Endothelial cell of umbilical vein (primary cell): ENCODE measurements at regions not wholly inside any gene's neighbourhood (a gene's known extent, or its start where the extent isn't known, plus 50 kb on each side); places are given as distances from the start of the nearest gene placed in this dataset.

Experiments
- BruUV-seq: library from RNA; stranded (reverse); fragments of 400-500 nt; replicated peaks from 2 replicates; lab custom pipeline; 2021; lab: Mats Ljungman, UMichigan
- CTCF ChIA-PET: fragments of 300-600, 350-600 bp; sonication (Branson Sonifier 250); formaldehyde crosslinking; loops from one replicate; lab custom pipeline; 2021; ENCODE audit warnings: antibody characterized with exemption, inconsistent platforms; lab: Charles Lee
- POLR2A ChIA-PET: fragments of 300-600, 350-600 bp; sonication (Branson Sonifier 250); formaldehyde crosslinking; loops from one replicate; lab custom pipeline; 2021; ENCODE audit warnings: antibody characterized with exemption, inconsistent platforms; lab: Charles Lee
- DNase-seq: peaks from one replicate; pipeline ENCODE4 v3.0.0-alpha.2; 2011; ENCODE audit warnings: low read depth, low spot score
- FAIRE-seq: peaks from 2 replicates; lab custom pipeline; 2011; peaks lifted over from hg19 to GRCh38; lab: Jason Lieb, UNC
- H2AFZ ChIP-seq: 2 replicates; pipeline ENCODE4 v1.6.0; 2012; ENCODE audit warnings: low read depth, low read length, control low read depth, inconsistent platforms
- H3K27ac ChIP-seq: 2 replicates; pipeline ENCODE4 v1.5.1; 2011; ENCODE audit warnings: low read depth, mild to moderate bottlenecking, control low read depth, low read length, moderate library complexity; ENCODE audit not compliant: insufficient read depth
- H3K27me3 ChIP-seq, 2 experiments: 2 replicates each; pipeline versions ENCODE4 v1.6.0 to v1.6.1; 2011; ENCODE audit warnings: low read length in 2 of 2, mixed read lengths in 1 of 2; ENCODE audit not compliant: control insufficient read depth in 2 of 2, insufficient read depth in 2 of 2
- H3K36me3 ChIP-seq, 2 experiments: 2 replicates in 1 of 2; 3 replicates in 1 of 2; pipeline ENCODE4 v1.5.1; 2011; ENCODE audit warnings: low read length in 2 of 2, mild to moderate bottlenecking in 1 of 2, moderate library complexity in 1 of 2; ENCODE audit not compliant: control insufficient read depth in 2 of 2, insufficient read depth in 2 of 2; ENCODE audit errors: extremely low read depth in 1 of 2
- H3K4me1 ChIP-seq: 3 replicates; pipeline ENCODE4 v1.5.1; 2011; ENCODE audit warnings: mild to moderate bottlenecking, low read length; ENCODE audit not compliant: control insufficient read depth, insufficient read depth; ENCODE audit errors: extremely low read depth
- H3K4me2 ChIP-seq: 2 replicates; pipeline ENCODE4 v1.6.1; 2011; ENCODE audit warnings: low read length, control low read depth, mixed read lengths; ENCODE audit not compliant: insufficient read depth
- H3K4me3 ChIP-seq, 3 experiments: fragments of 200-600 bp in 1 of 3; sonication (generic), shearing (Covaris generic) in 1 of 3; replicated peaks in 1 of 3; 2 replicates each; pipeline ENCODE4 v1.5.1; 2011 to 2016; ENCODE audit warnings: control low read depth in 3 of 3, low read length in 3 of 3, mild to moderate bottlenecking in 2 of 3, inconsistent platforms in 1 of 3, low read depth in 1 of 3, moderate library complexity in 1 of 3; ENCODE audit not compliant: insufficient read depth in 1 of 3
- H3K79me2 ChIP-seq: 2 replicates; pipeline ENCODE4 v1.6.0; 2012; ENCODE audit warnings: low read length, inconsistent platforms; ENCODE audit not compliant: control insufficient read depth, insufficient read depth
- H3K9ac ChIP-seq: replicated peaks from 2 replicates; pipeline ENCODE3; 2011; ENCODE audit warnings: low read length, control low read depth; ENCODE audit not compliant: insufficient read depth; ENCODE audit errors: extremely low read depth
- H3K9me1 ChIP-seq: replicated peaks from 3 replicates; pipeline ENCODE4 v1.6.0; 2011; ENCODE audit warnings: mild to moderate bottlenecking, low read length; ENCODE audit not compliant: control insufficient read depth, insufficient read depth; ENCODE audit errors: extremely low read depth
- H3K9me3 ChIP-seq: replicated peaks from 2 replicates; pipeline ENCODE4 v1.5.1; 2012; ENCODE audit warnings: low read length, inconsistent platforms; ENCODE audit not compliant: control insufficient read depth, insufficient read depth
- H4K20me1 ChIP-seq: replicated peaks from 2 replicates; pipeline ENCODE3; 2011; ENCODE audit warnings: mild to moderate bottlenecking, low read length; ENCODE audit not compliant: control insufficient read depth, insufficient read depth; ENCODE audit errors: extremely low read depth
- EZH2 ChIP-seq: IDR thresholded peaks from 2 replicates; pipeline ENCODE4 v1.6.1; 2012; ENCODE audit warnings: borderline replicate concordance, low read depth, mild to moderate bottlenecking, moderate library complexity, low read length, inconsistent platforms; ENCODE audit not compliant: severe bottlenecking
- FOS ChIP-seq: IDR thresholded peaks from 2 replicates; pipeline ENCODE4 v1.6.1; 2011; ENCODE audit warnings: mild to moderate bottlenecking, low read length, moderate library complexity, borderline replicate concordance; ENCODE audit not compliant: insufficient read depth
- GATA2 ChIP-seq: IDR thresholded peaks from 2 replicates; pipeline ENCODE4 v1.7.0; 2011; ENCODE audit warnings: low read depth, mild to moderate bottlenecking, moderate library complexity, mixed read lengths, low read length; ENCODE audit not compliant: insufficient read length, insufficient read depth
- JUN ChIP-seq: IDR thresholded peaks from 2 replicates; pipeline ENCODE4 v1.6.1; 2011; ENCODE audit warnings: borderline replicate concordance, low read depth; ENCODE audit not compliant: insufficient read length, insufficient read depth
- MYC ChIP-seq: IDR thresholded peaks from one replicate; pipeline ENCODE4 v1.6.1; 2011; ENCODE audit warnings: mild to moderate bottlenecking, low read depth, low read length
- POLR2A ChIP-seq: IDR thresholded peaks from 2 replicates; pipeline ENCODE4 v1.6.1; 2012; ENCODE audit warnings: low read depth, mild to moderate bottlenecking, control low read depth, low read length
- POLR2AphosphoS5 ChIP-seq: IDR thresholded peaks from 2 replicates; pipeline ENCODE4 v1.6.1; 2012; ENCODE audit warnings: low read depth, mild to moderate bottlenecking, control low read depth, low read length, moderate library complexity; ENCODE audit not compliant: insufficient read depth
- dilution Hi-C: fragments of 300-500 bp; cut with MboI; formaldehyde crosslinking; loops from one replicate; pipeline ENCODE4 v1.15.0; 2019; ENCODE audit warnings: low sequenced_read_pairs; ENCODE audit not compliant: extremely low pct_ligation_motif_present
- intact Hi-C: fragments of 100-400 bp; cut with micrococcal nuclease; formaldehyde crosslinking; loops from one replicate; pipeline ENCODE4 v1.10.0; 2022
- TF ChIP-seq, protein P1 (sequence below): IDR thresholded peaks from 2 replicates; pipeline ENCODE4 v1.6.1; 2011; ENCODE audit not compliant: insufficient read depth, insufficient read length
- TF ChIP-seq, protein P2 (sequence below), 2 donors: IDR thresholded peaks; 1 replicate in 1 of 2; 2 replicates in 1 of 2; pipeline ENCODE4 v1.5.1; 2011; ENCODE audit warnings: low read length in 2 of 2, mild to moderate bottlenecking in 2 of 2, moderate library complexity in 2 of 2, control low read depth in 1 of 2, inconsistent platforms in 1 of 2, low read depth in 1 of 2; ENCODE audit not compliant: insufficient read depth in 1 of 2; ENCODE audit errors: extremely low read depth in 1 of 2

DNA sequence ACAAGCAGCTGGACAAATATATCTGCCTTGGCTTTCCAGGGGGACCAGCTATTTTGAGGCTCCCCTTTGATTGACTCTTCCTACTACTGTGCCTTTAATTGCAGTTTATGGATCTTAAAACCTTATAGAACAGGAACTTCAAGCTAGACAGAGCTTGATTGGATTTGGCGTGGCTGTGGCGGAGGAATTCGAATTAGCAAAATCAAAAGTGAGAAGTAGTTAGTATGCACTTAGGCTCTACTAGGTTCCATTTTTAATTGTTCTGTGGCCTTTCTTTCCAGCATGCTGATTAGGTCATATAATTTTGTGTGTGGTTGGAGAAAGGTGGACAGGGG is 248.0 kb downstream of the HIVEP2 start:
- Histone ChIP-seq H3K4me1 (peaks cover 13% of the 10 kb centered on the region), H3K79me2 (no peaks in the 10 kb centered on the region), H3K4me2 (no peak overlapping the region), H3K27ac (no peak overlapping the region), H3K4me3 (no peak overlapping the region), H3K9me3 (no peaks in the 10 kb centered on the region), H3K9ac (no peak overlapping the region), H3K27me3 (no peaks in the 10 kb centered on the region), H3K36me3 (no peaks in the 10 kb centered on the region), H4K20me1 (no peaks in the 10 kb centered on the region), H3K9me1 (no peaks in the 10 kb centered on the region), H2AFZ (no peak overlapping the region)
- no peak for FAIRE-seq
- no TSS peak for BruUV-seq
- POLR2A ChIA-PET, result no interaction called here
- dilution Hi-C loops (no loop called here), intact Hi-C loops (loop anchor here (10.0 kb wide), 1 partner anchor 222 kb away; no protein-coding TSS in a partner anchor)
- DNase-seq, result no peak
- no peak for TF ChIP-seq MYC
- TF ChIP-seq GATA2, result no peak
- TF ChIP-seq EZH2, result no peak
- TF ChIP-seq, protein P1, sequence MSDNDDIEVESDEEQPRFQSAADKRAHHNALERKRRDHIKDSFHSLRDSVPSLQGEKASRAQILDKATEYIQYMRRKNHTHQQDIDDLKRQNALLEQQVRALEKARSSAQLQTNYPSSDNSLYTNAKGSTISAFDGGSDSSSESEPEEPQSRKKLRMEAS, result no peak
- no peak for TF ChIP-seq JUN
- TF ChIP-seq, protein P2, sequence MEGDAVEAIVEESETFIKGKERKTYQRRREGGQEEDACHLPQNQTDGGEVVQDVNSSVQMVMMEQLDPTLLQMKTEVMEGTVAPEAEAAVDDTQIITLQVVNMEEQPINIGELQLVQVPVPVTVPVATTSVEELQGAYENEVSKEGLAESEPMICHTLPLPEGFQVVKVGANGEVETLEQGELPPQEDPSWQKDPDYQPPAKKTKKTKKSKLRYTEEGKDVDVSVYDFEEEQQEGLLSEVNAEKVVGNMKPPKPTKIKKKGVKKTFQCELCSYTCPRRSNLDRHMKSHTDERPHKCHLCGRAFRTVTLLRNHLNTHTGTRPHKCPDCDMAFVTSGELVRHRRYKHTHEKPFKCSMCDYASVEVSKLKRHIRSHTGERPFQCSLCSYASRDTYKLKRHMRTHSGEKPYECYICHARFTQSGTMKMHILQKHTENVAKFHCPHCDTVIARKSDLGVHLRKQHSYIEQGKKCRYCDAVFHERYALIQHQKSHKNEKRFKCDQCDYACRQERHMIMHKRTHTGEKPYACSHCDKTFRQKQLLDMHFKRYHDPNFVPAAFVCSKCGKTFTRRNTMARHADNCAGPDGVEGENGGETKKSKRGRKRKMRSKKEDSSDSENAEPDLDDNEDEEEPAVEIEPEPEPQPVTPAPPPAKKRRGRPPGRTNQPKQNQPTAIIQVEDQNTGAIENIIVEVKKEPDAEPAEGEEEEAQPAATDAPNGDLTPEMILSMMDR (IDR thresholded peaks at IDR 0.05; ENCODE audit: extremely low read depth in 1 of 2, insufficient read depth in 1 of 2, low read depth in 1 of 2, low read length in 2 of 2), result no peak
- no peak for TF ChIP-seq POLR2A
- no peak for TF ChIP-seq POLR2AphosphoS5
- TF ChIP-seq FOS, result no peak
- CTCF ChIA-PET, result interaction anchor here (0.8 to 4.3 kb wide), 4 partner anchors 60 to 730 kb away, joined by 3 to 27 read pairs (median 6); no protein-coding TSS in a partner anchor
